Peyer's patch (tissue), 4 donors: ENCODE measurements at regions not wholly inside any gene's neighbourhood (a gene's known extent, or its start where the extent isn't known, plus 50 kb on each side); places are given as distances from the start of the nearest gene placed in this dataset.

ENCODE experiments used
- CTCF ChIP-seq, 6 experiments: fragments of 450-650 bp in 4 of 6; fragments of 200-600 bp in 2 of 6; sonication (generic) in 1 of 6; IDR thresholded peaks; one replicate each; pipeline ENCODE4 v1.5.1; 2017 to 2019; ENCODE audit warnings: antibody characterized with exemption in 6 of 6, mild to moderate bottlenecking in 3 of 6, moderate library complexity in 1 of 6
- POLR2A ChIP-seq, 2 donors: fragments of 450-650 bp; IDR thresholded peaks; one replicate each; pipeline ENCODE4 v1.5.1; 2017; ENCODE audit warnings: antibody characterized with exemption in 2 of 2, mild to moderate bottlenecking in 2 of 2, moderate library complexity in 2 of 2

GRCh38 chr13:63149375-63149774, 1733.7 kb upstream of the PCDH20 start:
- TF ChIP-seq CTCF (IDR thresholded peaks at IDR 0.05) (no peak), POLR2A (IDR thresholded peaks at IDR 0.05) (no peak)
